ENCODE measurements at regions not wholly inside any gene's neighbourhood (a gene's known extent, or its start where the extent isn't known, plus 50 kb on each side); places are given as distances from the start of the nearest gene placed in this dataset.

DNA sequence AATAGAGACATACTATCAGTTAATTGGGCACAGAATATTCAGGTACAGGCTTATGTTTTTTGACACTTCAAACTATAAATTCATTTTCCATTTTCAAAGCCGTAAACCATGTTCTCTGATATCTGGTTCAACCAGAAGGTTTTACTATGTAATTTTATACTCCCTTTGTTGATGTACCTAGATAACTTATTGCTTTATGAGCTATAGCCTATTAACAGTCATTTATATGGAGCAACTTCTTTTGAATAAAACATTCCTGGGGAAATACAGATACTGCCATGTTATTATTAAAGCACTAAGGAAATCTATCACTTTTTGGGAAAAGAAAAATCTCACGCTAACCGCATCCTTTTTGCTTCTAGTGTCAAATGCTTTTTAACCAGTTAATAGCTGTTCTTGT lies 505.6 kb downstream of the PYDC2 start:
- Histone ChIP-seq H3K36me3 (no peaks in the 10 kb centered on the region), H3K27ac (no peak overlapping the region), H3K9me3 (no peaks in the 10 kb centered on the region), H3K27me3 (no peaks in the 10 kb centered on the region), H3K4me3 (no peak overlapping the region), H3K4me1 (no peaks in the 10 kb centered on the region)
- WGBS, 2 donors (ENCODE audit: low coverage in 1 of 2) = 80 to 90% methylated on average over 3 of the region's 3 CpGs
- in situ Hi-C loops (cut with MboI; ENCODE audit: low pct_ligation_motif_present in 1 of 4, low pct_unique_long_range_greater_than_20kb in 1 of 4, low sequenced_read_pairs in 3 of 4) (no loop called here), intact Hi-C loops (cut with DNase I; ENCODE audit: low total_unique reads) (no loop called here)
- no peak for DNase-seq
- TF ChIP-seq EP300 (IDR thresholded peaks at IDR 0.05; ENCODE audit: low read depth) = no peak
- TF ChIP-seq POLR2AphosphoS5 (IDR thresholded peaks at IDR 0.05) = no peak
- TF ChIP-seq, protein P1, sequence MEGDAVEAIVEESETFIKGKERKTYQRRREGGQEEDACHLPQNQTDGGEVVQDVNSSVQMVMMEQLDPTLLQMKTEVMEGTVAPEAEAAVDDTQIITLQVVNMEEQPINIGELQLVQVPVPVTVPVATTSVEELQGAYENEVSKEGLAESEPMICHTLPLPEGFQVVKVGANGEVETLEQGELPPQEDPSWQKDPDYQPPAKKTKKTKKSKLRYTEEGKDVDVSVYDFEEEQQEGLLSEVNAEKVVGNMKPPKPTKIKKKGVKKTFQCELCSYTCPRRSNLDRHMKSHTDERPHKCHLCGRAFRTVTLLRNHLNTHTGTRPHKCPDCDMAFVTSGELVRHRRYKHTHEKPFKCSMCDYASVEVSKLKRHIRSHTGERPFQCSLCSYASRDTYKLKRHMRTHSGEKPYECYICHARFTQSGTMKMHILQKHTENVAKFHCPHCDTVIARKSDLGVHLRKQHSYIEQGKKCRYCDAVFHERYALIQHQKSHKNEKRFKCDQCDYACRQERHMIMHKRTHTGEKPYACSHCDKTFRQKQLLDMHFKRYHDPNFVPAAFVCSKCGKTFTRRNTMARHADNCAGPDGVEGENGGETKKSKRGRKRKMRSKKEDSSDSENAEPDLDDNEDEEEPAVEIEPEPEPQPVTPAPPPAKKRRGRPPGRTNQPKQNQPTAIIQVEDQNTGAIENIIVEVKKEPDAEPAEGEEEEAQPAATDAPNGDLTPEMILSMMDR (IDR thresholded peaks at IDR 0.05) = no peak
- TF ChIP-seq POLR2A (IDR thresholded peaks at IDR 0.05) = no peak

DNA sequence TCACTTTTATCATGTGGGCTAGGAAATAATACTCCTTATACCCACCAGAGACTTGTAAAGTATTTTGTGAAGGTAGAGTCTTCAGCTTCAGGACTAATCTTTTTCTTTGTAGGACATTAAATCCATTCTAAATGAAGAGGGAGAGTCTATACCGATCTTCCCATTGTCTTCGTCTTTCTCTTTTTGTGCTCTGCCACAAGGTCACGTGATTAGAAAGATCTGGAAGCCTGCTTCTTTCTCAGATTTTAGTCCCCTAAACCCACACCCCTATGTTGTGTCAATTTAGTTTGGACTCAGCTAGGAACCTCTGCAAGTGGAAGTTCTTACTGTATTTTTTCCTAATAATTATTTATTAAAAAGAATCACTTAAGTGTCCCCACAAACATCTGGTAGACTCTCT lies 507.3 kb downstream of the PYDC2 start:
- H3K27me3 ChIP-seq = no peaks in the 10 kb centered on the region
- WGBS, 2 donors (ENCODE audit: low coverage in 1 of 2) = 66 to 84% methylated on average over 3 of the region's 3 CpGs
- H3K36me3 ChIP-seq = no peaks in the 10 kb centered on the region
- H3K4me1 ChIP-seq = no peaks in the 10 kb centered on the region
- H3K27ac ChIP-seq = no peak overlapping the region
- H3K9me3 ChIP-seq = no peaks in the 10 kb centered on the region
- DNase-seq = no peak
- H3K4me3 ChIP-seq = no peak overlapping the region
- intact Hi-C loops (cut with DNase I; ENCODE audit: low total_unique reads) (no loop called here), in situ Hi-C loops (cut with MboI; ENCODE audit: low pct_ligation_motif_present in 1 of 4, low pct_unique_long_range_greater_than_20kb in 1 of 4, low sequenced_read_pairs in 3 of 4) (no loop called here)
- TF ChIP-seq, protein P1 (IDR thresholded peaks at IDR 0.05) = no peak

DNA sequence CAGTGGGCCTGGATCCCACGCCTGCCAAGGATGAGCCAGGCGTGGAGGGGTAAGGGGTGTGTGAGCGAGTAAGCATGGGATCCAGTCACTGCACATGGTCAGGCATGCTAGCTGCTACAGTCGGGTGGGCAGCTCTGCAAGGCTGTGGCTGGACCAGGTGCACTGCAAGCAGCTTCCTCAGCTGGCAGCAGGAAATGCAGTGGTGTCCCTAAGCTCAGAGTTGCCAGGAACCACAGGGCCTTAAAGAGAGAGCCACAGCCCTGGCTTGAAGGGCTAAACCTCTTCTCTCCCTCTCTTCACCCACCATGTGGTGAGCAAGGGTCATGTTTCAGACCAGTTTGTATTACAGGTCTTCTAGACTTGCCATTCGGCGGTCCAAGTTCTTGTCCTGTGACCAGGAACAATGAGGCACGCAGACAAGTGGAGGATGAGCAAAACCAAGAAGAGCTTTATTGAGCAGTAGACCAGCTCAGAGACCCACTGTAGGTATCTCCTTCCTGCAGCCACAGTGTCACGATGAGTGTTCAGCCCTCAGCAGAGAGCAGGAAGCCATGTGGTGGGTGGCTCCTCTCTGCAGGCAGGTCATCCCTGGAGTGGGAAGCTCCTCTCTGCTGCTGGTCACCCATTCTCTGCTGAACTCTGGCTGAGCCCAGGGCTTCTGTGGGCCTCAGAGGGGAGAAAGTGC lies 511.9 kb downstream of the PYDC2 start:
- Histone ChIP-seq H3K36me3 (no peaks in the 10 kb centered on the region), H3K27ac (no peak overlapping the region), H3K4me3 (no peak overlapping the region), H3K9me3 (no peaks in the 10 kb centered on the region), H3K27me3 (no peaks in the 10 kb centered on the region), H3K4me1 (no peaks in the 10 kb centered on the region)
- intact Hi-C loops (cut with DNase I; ENCODE audit: low total_unique reads) (no loop called here), in situ Hi-C loops (cut with MboI; ENCODE audit: low pct_ligation_motif_present in 1 of 4, low pct_unique_long_range_greater_than_20kb in 1 of 4, low sequenced_read_pairs in 3 of 4) (no loop called here)
- no peak for TF ChIP-seq POLR2A (IDR thresholded peaks at IDR 0.05)
- no peak for TF ChIP-seq EP300 (IDR thresholded peaks at IDR 0.05; ENCODE audit: low read depth)
- TF ChIP-seq POLR2AphosphoS5 (IDR thresholded peaks at IDR 0.05) = no peak
- TF ChIP-seq, protein P1 (IDR thresholded peaks at IDR 0.05) = no peak
- no peak for DNase-seq
- 81 to 100% methylated on average over 2 to 8 of the region's 8 CpGs for WGBS, 2 donors (ENCODE audit: low coverage in 1 of 2)

DNA sequence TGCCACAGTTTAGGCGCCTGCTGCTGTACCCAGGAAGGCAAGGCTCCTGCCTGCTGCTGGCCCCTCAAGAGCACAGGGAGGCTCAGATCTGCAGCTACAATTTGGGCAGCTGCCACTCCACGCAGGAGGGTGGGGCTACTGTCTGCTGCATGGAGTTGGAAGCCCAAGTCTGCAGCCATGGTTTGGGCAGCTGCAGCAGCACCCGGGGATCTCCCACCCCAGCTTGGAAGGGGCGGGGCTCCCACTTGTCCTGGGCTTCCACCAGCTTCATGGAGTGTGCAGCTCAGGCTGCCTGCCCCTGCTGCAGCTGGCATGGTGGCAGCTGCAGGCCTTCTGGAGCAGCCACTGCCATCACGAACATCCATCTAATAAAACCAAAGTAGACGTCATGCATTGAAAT lies 512.9 kb downstream of the PYDC2 start:
- in situ Hi-C loops (cut with MboI; ENCODE audit: low pct_ligation_motif_present in 1 of 4, low pct_unique_long_range_greater_than_20kb in 1 of 4, low sequenced_read_pairs in 3 of 4) (no loop called here), intact Hi-C loops (cut with DNase I; ENCODE audit: low total_unique reads) (no loop called here)
- DNase-seq = no peak
- no peaks in the 10 kb centered on the region for H3K4me1 ChIP-seq
- no peak overlapping the region for H3K27ac ChIP-seq
- TF ChIP-seq, protein P1 (IDR thresholded peaks at IDR 0.05) = no peak
- WGBS, 2 donors (ENCODE audit: low coverage in 1 of 2) = 25 to 55% methylated on average over 2 to 5 of the region's 6 CpGs
- no peaks in the 10 kb centered on the region for H3K9me3 ChIP-seq
- no peaks in the 10 kb centered on the region for H3K27me3 ChIP-seq
- no peak overlapping the region for H3K4me3 ChIP-seq
- H3K36me3 ChIP-seq = no peaks in the 10 kb centered on the region

Data from transverse colon (tissue), 4 donors.